ENCODE measurements at regions not wholly inside any gene's neighbourhood (a gene's known extent, or its start where the extent isn't known, plus 50 kb on each side); places are given as distances from the start of the nearest gene placed in this dataset.
A peak's percentile ranks its signal among the peaks of the same experiment; 100 is the strongest.

- no peak for TF ChIP-seq EP300 (IDR thresholded peaks at IDR 0.05)
- no peak for TF ChIP-seq CTCF (IDR thresholded peaks at IDR 0.05)
- no peak for TF ChIP-seq POLR2A (IDR thresholded peaks at IDR 0.05)
- TF ChIP-seq POLR2AphosphoS5 (IDR thresholded peaks at IDR 0.05), result no peak
- Histone ChIP-seq H3K27me3 (no peaks in the 10 kb centered on the region), H3K27ac (peak overlapping the region; percentile 13 to 82 (median 76)), H3K36me3 (no peaks in the 10 kb centered on the region), H3K4me3 (peak overlapping the region; percentile 19 to 42 (median 25)), H3K9me3 (no peaks in the 10 kb centered on the region), H3K4me1 (peaks cover 14 to 57% (median 43%) of the 10 kb centered on the region in 4 donors)
- DNase-seq, result no peak
- intact Hi-C loops (cut with DNase I; ENCODE audit: low total_unique reads), result no loop called here
- WGBS, 5 donors, result 64 to 73% (median 67%) methylated on average over 10 to 15 of the region's 15 CpGs
These were observed 54.4 kb upstream of the HGFAC start for GRCh38 chr4:3387154-3387942.

GRCh38 chr4:3387943-3388361 lies 53.8 kb upstream of the HGFAC start:
- Histone ChIP-seq H3K4me1 (peaks cover 14 to 57% (median 43%) of the 10 kb centered on the region in 4 donors), H3K4me3 (peak overlapping the region; percentile 19 to 42 (median 25)), H3K36me3 (no peaks in the 10 kb centered on the region), H3K27me3 (no peaks in the 10 kb centered on the region), H3K9me3 (no peaks in the 10 kb centered on the region), H3K27ac (peak overlapping the region; percentile 13 to 82 (median 76))
- no peak for TF ChIP-seq EP300 (IDR thresholded peaks at IDR 0.05)
- WGBS, 5 donors, result 7 to 23% (median 13%) methylated on average over 9 to 12 of the region's 12 CpGs
- intact Hi-C loops (cut with DNase I; ENCODE audit: low total_unique reads), result no loop called here
- peak; percentile 71 to 81 for DNase-seq

GRCh38 chr4:3388471-3389232 lies 53.1 kb upstream of the HGFAC start:
- H3K4me3 ChIP-seq, result peak overlapping the region; percentile 19 to 42 (median 25)
- H3K4me1 ChIP-seq, result peaks cover 14 to 57% (median 43%) of the 10 kb centered on the region in 4 donors
- DNase-seq, result peak in 1 of 2 donors; percentile 75
- no peaks in the 10 kb centered on the region for H3K36me3 ChIP-seq
- WGBS, 5 donors, result 47 to 64% (median 56%) methylated on average over 12 to 16 of the region's 16 CpGs
- no peaks in the 10 kb centered on the region for H3K9me3 ChIP-seq
- TF ChIP-seq POLR2AphosphoS5 (IDR thresholded peaks at IDR 0.05) (no peak), POLR2A (IDR thresholded peaks at IDR 0.05) (no peak), EP300 (IDR thresholded peaks at IDR 0.05) (no peak), CTCF (IDR thresholded peaks at IDR 0.05) (no peak)
- H3K27ac ChIP-seq, result peak overlapping the region; percentile 52 to 82 (median 76)
- no peaks in the 10 kb centered on the region for H3K27me3 ChIP-seq
- intact Hi-C loops (cut with DNase I; ENCODE audit: low total_unique reads), result no loop called here

- H3K9me3 ChIP-seq, result no peaks in the 10 kb centered on the region
- TF ChIP-seq POLR2AphosphoS5 (IDR thresholded peaks at IDR 0.05), result no peak
- no peak for TF ChIP-seq POLR2A (IDR thresholded peaks at IDR 0.05)
- TF ChIP-seq EP300 (IDR thresholded peaks at IDR 0.05), result no peak
- no peak for TF ChIP-seq CTCF (IDR thresholded peaks at IDR 0.05)
- H3K27me3 ChIP-seq, result no peaks in the 10 kb centered on the region
- H3K36me3 ChIP-seq, result peaks cover 0 to 5% (median 0%) of the 10 kb centered on the region in 4 donors
- peaks cover 14 to 55% (median 38%) of the 10 kb centered on the region in 4 donors for H3K4me1 ChIP-seq
- intact Hi-C loops (cut with DNase I; ENCODE audit: low total_unique reads), result no loop called here
- H3K4me3 ChIP-seq, result peak overlapping the region in 3 of 4 donors; percentile 19 to 42 (median 23)
- no peak for DNase-seq
- peak overlapping the region in 4 of 5 donors; percentile 71 to 82 (median 76) for H3K27ac ChIP-seq
- WGBS, 5 donors, result 79 to 86% (median 82%) methylated on average over 32 of the region's 32 CpGs
These were observed 52.2 kb upstream of the HGFAC start for GRCh38 chr4:3389233-3390215.

Measured in stomach (tissue), 8 donors.